PFSK-1 (cell line): ENCODE measurements at regions not wholly inside any gene's neighbourhood (a gene's known extent, or its start where the extent isn't known, plus 50 kb on each side); places are given as distances from the start of the nearest gene placed in this dataset.

Source experiments
- FOXP2 ChIP-seq: optimal IDR thresholded peaks from 2 replicates; pipeline ENCODE3; 2011; ENCODE audit warnings: borderline replicate concordance, control low read depth, inconsistent platforms; ENCODE audit not compliant: insufficient read depth; ENCODE audit errors: extremely low read length, extremely low read depth
- POLR2AphosphoS5 ChIP-seq: IDR thresholded peaks from 2 replicates; pipeline ENCODE4 v1.6.1; 2012; ENCODE audit warnings: low read depth, mild to moderate bottlenecking, control low read depth, low read length, moderate library complexity
- SIN3A ChIP-seq: IDR thresholded peaks from 2 replicates; pipeline ENCODE4 v1.6.1; 2012; ENCODE audit warnings: mild to moderate bottlenecking, low read length, moderate library complexity, borderline replicate concordance; ENCODE audit not compliant: insufficient read depth
- TAF1 ChIP-seq: IDR thresholded peaks from 2 replicates; pipeline ENCODE4 v1.6.1; 2012; ENCODE audit warnings: low read length, control low read depth, borderline replicate concordance; ENCODE audit not compliant: insufficient read depth
- TF ChIP-seq, protein P1 (sequence below), 2 experiments: IDR thresholded peaks; 2 replicates each; pipeline versions ENCODE4 v1.6.1 to v1.8.0; 2011 to 2012; ENCODE audit warnings: low read depth in 2 of 2, low read length in 2 of 2, control low read depth in 1 of 2, inconsistent platforms in 1 of 2, mild to moderate bottlenecking in 1 of 2, moderate library complexity in 1 of 2; ENCODE audit not compliant: insufficient read depth in 1 of 2

DNA sequence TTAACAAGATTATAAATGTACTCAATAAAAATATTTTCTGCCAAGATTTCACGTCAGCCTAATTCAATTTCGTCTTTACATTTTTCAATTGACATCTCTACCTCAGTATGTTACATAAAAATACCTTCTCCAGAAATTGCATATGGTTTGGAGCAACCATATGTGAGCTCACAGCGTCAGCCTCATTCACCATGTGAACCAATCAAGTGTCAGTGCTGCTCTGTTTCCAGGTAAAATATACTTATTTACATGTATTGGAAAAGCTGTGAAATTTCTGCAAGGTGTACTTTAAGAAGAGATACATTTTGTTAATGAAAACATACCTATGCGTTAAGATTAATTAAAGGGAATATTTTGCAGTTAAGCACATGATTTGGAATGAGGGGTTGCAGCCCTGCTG lies 110.7 kb upstream of the PRSS1 start:
- TF ChIP-seq FOXP2: no peak
- TF ChIP-seq POLR2AphosphoS5: no peak
- TF ChIP-seq, protein P1, sequence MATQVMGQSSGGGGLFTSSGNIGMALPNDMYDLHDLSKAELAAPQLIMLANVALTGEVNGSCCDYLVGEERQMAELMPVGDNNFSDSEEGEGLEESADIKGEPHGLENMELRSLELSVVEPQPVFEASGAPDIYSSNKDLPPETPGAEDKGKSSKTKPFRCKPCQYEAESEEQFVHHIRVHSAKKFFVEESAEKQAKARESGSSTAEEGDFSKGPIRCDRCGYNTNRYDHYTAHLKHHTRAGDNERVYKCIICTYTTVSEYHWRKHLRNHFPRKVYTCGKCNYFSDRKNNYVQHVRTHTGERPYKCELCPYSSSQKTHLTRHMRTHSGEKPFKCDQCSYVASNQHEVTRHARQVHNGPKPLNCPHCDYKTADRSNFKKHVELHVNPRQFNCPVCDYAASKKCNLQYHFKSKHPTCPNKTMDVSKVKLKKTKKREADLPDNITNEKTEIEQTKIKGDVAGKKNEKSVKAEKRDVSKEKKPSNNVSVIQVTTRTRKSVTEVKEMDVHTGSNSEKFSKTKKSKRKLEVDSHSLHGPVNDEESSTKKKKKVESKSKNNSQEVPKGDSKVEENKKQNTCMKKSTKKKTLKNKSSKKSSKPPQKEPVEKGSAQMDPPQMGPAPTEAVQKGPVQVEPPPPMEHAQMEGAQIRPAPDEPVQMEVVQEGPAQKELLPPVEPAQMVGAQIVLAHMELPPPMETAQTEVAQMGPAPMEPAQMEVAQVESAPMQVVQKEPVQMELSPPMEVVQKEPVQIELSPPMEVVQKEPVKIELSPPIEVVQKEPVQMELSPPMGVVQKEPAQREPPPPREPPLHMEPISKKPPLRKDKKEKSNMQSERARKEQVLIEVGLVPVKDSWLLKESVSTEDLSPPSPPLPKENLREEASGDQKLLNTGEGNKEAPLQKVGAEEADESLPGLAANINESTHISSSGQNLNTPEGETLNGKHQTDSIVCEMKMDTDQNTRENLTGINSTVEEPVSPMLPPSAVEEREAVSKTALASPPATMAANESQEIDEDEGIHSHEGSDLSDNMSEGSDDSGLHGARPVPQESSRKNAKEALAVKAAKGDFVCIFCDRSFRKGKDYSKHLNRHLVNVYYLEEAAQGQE (IDR thresholded peaks at IDR 0.05; ENCODE audit: insufficient read depth in 1 of 2, low read depth in 2 of 2, low read length in 2 of 2): no peak
- no peak for TF ChIP-seq SIN3A
- TF ChIP-seq TAF1: no peak

DNA sequence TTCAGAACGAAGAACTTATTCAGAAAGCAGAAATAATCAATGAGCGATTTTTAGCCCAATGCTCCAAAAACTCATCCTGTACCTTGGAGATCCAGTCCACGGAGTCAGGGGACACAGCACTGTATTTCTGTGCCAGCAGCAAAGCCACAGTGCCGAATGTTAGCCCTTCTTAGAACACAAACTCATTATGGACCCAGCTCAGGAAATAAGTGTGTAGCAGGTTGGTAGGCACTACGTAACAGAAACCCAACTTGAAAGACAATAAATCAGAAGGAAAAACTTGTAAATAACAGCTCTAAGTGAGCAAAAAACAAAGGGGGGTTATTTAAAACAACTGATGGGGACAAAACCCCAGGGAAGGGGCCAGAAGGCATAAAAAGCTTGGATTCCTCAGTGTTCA lies 112.0 kb upstream of the PRSS1 start:
- TF ChIP-seq SIN3A (no peak), POLR2AphosphoS5 (no peak), TAF1 (no peak), FOXP2 (no peak)
- TF ChIP-seq, protein P1 (IDR thresholded peaks at IDR 0.05; ENCODE audit: insufficient read depth in 1 of 2, low read depth in 2 of 2, low read length in 2 of 2): no peak

- TF ChIP-seq, protein P1 (IDR thresholded peaks at IDR 0.05; ENCODE audit: insufficient read depth in 1 of 2, low read depth in 2 of 2, low read length in 2 of 2): no peak
- TF ChIP-seq POLR2AphosphoS5 (no peak), TAF1 (no peak)
Observed at GRCh38 chr7:142636751-142637150, 112.5 kb upstream of the PRSS1 start.

- TF ChIP-seq POLR2AphosphoS5: no peak
- TF ChIP-seq, protein P1 (IDR thresholded peaks at IDR 0.05; ENCODE audit: insufficient read depth in 1 of 2, low read depth in 2 of 2, low read length in 2 of 2): no peak
- no peak for TF ChIP-seq SIN3A
- TF ChIP-seq FOXP2: no peak
- no peak for TF ChIP-seq TAF1
Observed at GRCh38 chr7:142632271-142633134, 116.8 kb upstream of the PRSS1 start.
